ENCODE measurements at regions not wholly inside any gene's neighbourhood (a gene's known extent, or its start where the extent isn't known, plus 50 kb on each side); places are given as distances from the start of the nearest gene placed in this dataset.

- H3K4me3 ChIP-seq (ENCODE audit: low read depth in 1 of 2, low read length in 1 of 2): no peak overlapping the region
- no peaks in the 10 kb centered on the region for H3K36me3 ChIP-seq
- no peaks in the 10 kb centered on the region for H3K27me3 ChIP-seq
- H3K27ac ChIP-seq: no peak overlapping the region
- TF ChIP-seq CTCF (IDR thresholded peaks at IDR 0.05): no peak
- no peaks in the 10 kb centered on the region for H3K4me1 ChIP-seq (ENCODE audit: control insufficient read depth in 1 of 2, insufficient read depth in 1 of 2, low read depth in 1 of 2, low read length in 1 of 2)
- no peaks in the 10 kb centered on the region for H3K9me3 ChIP-seq
Observed at GRCh38 chr5:18828351-18828750, 1159.6 kb downstream of the CDH18 start.

- H3K4me1 ChIP-seq (ENCODE audit: control insufficient read depth in 1 of 2, insufficient read depth in 1 of 2, low read depth in 1 of 2, low read length in 1 of 2): no peaks in the 10 kb centered on the region
- H3K9me3 ChIP-seq: no peaks in the 10 kb centered on the region
- no peaks in the 10 kb centered on the region for H3K36me3 ChIP-seq
- H3K27me3 ChIP-seq: no peaks in the 10 kb centered on the region
- no peak for TF ChIP-seq CTCF (IDR thresholded peaks at IDR 0.05)
- H3K27ac ChIP-seq: no peak overlapping the region
- H3K4me3 ChIP-seq (ENCODE audit: low read depth in 1 of 2, low read length in 1 of 2): no peak overlapping the region
Observed at GRCh38 chr5:18829539-18829938, 1158.5 kb downstream of the CDH18 start.

- Histone ChIP-seq H3K4me3 (ENCODE audit: low read depth in 1 of 2, low read length in 1 of 2) (no peak overlapping the region), H3K9me3 (no peaks in the 10 kb centered on the region), H3K27ac (no peak overlapping the region), H3K4me1 (ENCODE audit: control insufficient read depth in 1 of 2, insufficient read depth in 1 of 2, low read depth in 1 of 2, low read length in 1 of 2) (no peaks in the 10 kb centered on the region), H3K27me3 (no peaks in the 10 kb centered on the region), H3K36me3 (no peaks in the 10 kb centered on the region)
- no peak for TF ChIP-seq CTCF (IDR thresholded peaks at IDR 0.05)
Observed at GRCh38 chr5:18850216-18850615, 1137.8 kb downstream of the CDH18 start.

GRCh38 chr5:18872978-18873377 is 1115.0 kb downstream of the CDH18 start:
- no peak overlapping the region for H3K4me3 ChIP-seq (ENCODE audit: low read depth in 1 of 2, low read length in 1 of 2)
- H3K9me3 ChIP-seq: no peaks in the 10 kb centered on the region
- no peak for TF ChIP-seq CTCF (IDR thresholded peaks at IDR 0.05)
- H3K4me1 ChIP-seq (ENCODE audit: control insufficient read depth in 1 of 2, insufficient read depth in 1 of 2, low read depth in 1 of 2, low read length in 1 of 2): no peaks in the 10 kb centered on the region
- no peaks in the 10 kb centered on the region for H3K36me3 ChIP-seq
- no peaks in the 10 kb centered on the region for H3K27me3 ChIP-seq
- no peak overlapping the region for H3K27ac ChIP-seq

GRCh38 chr5:18876565-18876964 is 1111.4 kb downstream of the CDH18 start:
- no peak for TF ChIP-seq CTCF (IDR thresholded peaks at IDR 0.05)
- no peak overlapping the region for H3K4me3 ChIP-seq (ENCODE audit: low read depth in 1 of 2, low read length in 1 of 2)
- H3K9me3 ChIP-seq: no peaks in the 10 kb centered on the region

GRCh38 chr5:18881615-18882014 is 1106.4 kb downstream of the CDH18 start:
- TF ChIP-seq CTCF (IDR thresholded peaks at IDR 0.05): no peak
- Histone ChIP-seq H3K27me3 (no peaks in the 10 kb centered on the region), H3K9me3 (no peaks in the 10 kb centered on the region), H3K36me3 (no peaks in the 10 kb centered on the region), H3K27ac (no peak overlapping the region), H3K4me3 (ENCODE audit: low read depth in 1 of 2, low read length in 1 of 2) (no peak overlapping the region), H3K4me1 (ENCODE audit: control insufficient read depth in 1 of 2, insufficient read depth in 1 of 2, low read depth in 1 of 2, low read length in 1 of 2) (no peaks in the 10 kb centered on the region)

More at GRCh38 chr5:18876565-18876964, 1111.4 kb downstream of the CDH18 start:
- no peaks in the 10 kb centered on the region for H3K27me3 ChIP-seq
- H3K27ac ChIP-seq: no peak overlapping the region
- no peaks in the 10 kb centered on the region for H3K4me1 ChIP-seq (ENCODE audit: control insufficient read depth in 1 of 2, insufficient read depth in 1 of 2, low read depth in 1 of 2, low read length in 1 of 2)
- no peaks in the 10 kb centered on the region for H3K36me3 ChIP-seq
